HS-27A (cell line): ENCODE measurements at regions not wholly inside any gene's neighbourhood (a gene's known extent, or its start where the extent isn't known, plus 50 kb on each side); places are given as distances from the start of the nearest gene placed in this dataset.
A peak's percentile ranks its signal among the peaks of the same experiment; 100 is the strongest.
"Not testable (repeated sequence)": the region's sequence is repeated elsewhere in the genome, so short reads cannot be mapped to it uniquely, and the experiment has no call there.

ENCODE experiments used
- DNase-seq: peaks from one replicate; pipeline ENCODE4 v3.0.0-alpha.2; 2012; ENCODE audit warnings: low read depth, missing footprints

DNA sequence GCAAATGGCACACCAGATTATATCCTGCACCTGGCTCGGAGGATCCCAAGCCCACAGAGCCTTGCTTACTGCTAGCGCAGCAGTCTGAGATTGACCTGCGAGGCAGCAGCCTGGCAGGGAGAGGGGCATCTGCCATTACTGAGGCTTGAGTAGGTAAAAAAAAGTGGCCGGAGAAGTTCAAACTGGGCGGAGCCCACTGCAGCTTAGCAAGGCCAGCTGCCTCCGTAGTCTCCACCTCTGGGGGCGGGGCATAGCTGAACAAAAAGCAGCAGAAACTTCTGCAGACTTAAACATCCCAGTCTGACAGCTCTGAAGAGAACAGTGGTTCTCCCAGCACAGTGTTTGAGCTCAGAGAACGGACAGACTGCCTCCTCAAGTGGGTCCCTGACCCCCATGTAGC, 85.4 kb upstream of the TMEM170B start:
- not testable (repeated sequence) for DNase-seq

DNA sequence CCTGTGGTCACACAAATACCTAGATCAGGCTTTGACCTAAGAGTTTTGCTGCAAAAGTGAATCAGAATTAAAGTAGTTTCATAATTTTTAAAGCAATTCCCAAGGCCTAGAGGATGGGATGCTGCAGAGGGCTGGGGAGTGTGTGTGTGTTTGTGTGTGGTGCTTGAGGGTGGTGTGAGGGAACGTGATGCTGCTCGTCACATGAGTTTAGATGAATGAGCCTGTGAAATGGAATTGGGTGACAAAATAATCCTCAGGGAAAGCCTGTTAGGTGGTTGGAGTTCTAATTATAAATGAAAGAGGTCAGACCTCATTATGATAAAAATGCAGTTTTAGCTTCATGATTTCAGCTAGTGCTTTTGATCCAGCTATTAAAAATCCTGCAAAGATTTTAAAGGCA, 87.5 kb upstream of the TMEM170B start:
- no peak for DNase-seq

DNA sequence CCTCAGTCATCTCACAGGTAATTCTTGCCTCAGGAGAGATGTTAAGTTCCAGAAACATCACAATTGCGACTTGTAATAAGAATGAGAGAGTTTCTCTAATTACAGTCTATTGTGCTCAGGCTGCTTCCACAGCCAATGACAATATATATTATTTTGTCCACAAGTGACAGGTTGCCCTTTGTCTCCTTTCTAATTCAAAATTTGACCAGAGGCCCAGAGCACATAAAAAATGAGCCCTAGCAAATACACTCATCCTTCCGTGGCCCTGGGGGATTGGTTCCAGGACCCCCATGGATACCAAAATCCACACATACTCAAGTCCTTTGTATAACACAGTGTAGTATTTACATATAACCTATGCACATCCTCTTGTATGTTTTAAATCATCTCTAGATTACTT, 88.1 kb upstream of the TMEM170B start:
- DNase-seq = no peak

DNA sequence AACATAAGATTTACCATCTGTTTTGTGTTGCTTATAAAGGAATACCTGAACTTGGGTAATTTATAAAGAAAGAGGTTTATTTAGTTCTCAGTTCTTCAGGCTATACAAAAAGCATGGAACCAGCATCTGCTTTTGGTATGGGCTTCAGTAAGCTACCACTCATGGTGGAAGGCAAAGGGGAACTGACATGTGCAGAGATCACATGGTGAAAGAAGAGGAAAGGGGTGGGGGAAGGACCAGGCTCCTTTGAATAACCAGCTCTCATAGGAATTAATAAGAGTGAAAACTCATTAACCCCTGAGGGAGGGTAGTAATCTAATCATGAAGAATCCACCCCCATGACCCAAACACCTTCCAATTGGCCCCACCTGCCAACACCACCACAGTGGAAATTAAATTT, 89.5 kb upstream of the TMEM170B start:
- DNase-seq = no peak

DNA sequence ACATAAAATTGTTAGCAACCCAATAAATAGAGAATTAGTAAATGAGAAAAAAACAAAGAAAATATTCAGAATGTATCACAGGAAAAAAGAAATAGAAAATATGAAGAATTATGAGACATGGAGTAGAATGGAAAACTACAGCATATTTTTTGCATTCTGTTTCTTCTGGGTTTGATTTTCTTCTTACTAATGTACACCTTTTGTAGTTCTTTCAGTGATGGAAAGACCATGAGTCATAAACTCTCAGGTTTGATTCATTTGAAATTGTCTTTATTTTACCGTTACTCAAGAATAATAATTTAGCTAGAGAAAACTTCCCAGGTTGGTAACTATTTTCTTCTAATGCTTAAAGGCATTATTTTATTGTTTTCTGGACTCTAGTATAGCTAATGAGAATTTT, 90.3 kb upstream of the TMEM170B start:
- DNase-seq = no peak

DNA sequence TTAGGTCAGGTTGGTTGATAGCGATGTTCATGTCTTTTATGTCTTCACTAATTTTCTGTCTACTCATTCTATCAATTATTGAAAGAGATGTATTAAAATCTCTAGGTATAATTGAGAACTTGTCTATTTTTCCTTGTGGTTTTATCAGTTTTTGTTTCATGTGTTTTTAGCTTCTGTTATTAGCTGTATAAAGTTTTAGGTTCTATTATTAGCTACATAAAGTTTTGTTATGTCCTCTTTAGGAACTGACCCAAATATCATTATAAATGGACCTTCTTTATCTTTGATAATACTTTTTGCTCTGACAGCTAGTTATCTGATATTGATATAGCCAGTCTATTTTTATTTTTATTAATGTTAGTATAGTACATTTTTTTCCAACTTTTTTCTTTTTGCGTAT, 92.4 kb upstream of the TMEM170B start:
- no peak for DNase-seq

DNA sequence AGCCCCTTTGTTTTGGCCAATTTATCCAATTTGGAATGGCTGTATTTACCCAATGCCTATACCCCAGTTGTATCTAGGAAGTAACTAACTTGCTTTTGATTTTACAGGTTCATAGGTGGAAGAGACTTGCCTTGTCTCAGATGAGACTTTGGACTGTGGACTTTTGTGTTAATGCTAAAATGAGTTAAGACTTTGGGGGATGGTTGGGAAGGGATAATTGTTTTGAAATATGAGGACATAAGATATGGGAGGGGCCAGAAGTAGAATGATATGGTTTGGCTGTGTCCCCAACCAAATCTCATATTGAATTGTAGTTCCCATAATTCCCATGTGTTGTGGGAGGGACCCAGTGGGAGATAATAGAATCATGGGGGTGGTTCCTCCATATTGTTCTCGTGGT, 94.4 kb upstream of the TMEM170B start:
- not testable (repeated sequence) for DNase-seq

DNA sequence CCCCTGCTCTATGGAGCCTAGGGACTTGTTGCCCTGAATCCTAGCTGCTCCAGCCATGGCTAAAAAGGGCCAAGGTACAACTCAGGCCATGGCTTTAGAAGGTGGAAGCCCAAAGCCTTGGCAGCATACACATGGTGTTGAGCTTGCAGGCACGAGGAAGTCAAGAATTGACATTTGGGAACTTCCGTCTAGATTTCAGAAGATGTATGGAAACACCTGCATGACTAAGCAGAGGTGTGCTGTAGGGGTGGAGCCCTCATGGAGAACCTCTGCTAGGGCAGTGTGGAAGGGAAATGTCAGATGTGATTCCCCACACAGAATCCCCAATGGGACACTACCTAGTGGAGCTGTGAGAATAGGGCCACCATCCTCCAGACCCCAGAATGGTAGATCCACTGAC, 95.1 kb upstream of the TMEM170B start:
- DNase-seq = no peak

DNA sequence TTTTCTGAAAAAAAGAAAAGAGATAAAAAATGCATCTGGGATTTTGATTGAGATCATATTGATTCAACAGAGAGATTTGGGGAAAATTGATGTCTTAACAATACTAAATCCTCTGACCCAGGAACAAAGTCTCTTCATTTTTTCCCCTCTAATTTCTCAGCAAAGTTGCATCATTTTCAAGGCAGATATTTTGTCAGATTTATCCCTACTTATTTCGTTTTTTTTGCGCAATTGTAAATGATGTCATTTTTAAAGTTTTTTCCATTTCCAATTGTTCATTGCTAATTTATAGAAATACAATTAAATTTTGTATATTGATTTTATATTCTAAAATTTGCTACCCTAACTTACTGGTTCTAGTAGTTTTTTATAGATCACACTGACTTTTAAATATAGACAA, 97.7 kb upstream of the TMEM170B start:
- DNase-seq = no peak

DNA sequence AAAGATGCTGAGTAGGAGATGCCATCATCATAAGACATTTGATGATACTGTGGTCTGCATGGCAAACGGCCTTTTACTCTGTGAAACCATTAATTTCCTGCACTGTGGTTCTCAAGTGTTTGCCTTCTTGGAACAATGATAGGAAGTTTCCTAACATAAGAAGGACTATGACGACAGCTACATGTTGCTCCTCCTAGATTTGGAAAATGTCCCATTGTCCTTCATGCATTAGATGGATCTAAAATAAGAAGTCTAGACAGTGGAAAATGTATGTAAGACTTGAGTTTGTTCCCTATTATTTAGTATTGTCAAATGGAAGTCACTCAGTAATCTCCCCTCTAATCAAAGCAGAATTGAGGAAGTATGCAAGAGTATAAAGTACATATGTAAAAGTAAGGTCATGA, 98.5 kb upstream of the TMEM170B start:
- DNase-seq = no peak

DNA sequence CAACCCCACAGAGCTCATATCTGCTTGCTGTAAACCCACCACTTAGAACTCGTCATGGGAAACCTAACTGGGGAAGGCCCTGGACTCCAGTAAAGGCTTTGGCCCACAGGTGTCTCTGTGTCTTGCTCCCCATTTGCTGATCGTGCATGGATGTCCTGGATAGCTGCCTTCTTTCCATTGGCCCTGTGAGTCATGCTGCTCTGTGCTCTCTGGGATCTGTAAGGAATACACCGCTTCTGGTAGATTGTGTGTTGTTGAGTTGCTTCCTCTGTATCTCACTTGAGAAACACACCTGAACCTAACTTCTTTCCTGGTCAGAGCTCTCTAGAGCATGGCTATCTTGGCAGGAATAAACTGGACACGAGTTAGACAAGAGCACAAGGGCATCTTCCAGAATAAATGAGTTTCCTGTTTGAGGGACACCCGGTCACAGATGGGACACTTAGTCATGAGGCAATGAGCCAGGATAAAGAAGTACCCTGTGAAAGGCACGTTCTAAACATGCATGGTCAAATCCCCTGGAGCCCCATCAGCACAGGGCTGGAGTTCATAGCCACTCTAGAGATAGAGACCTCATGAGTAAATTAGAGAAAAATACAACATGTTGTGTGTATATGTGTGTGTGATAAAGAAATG, 99.6 kb upstream of the TMEM170B start:
- DNase-seq = no peak

DNA sequence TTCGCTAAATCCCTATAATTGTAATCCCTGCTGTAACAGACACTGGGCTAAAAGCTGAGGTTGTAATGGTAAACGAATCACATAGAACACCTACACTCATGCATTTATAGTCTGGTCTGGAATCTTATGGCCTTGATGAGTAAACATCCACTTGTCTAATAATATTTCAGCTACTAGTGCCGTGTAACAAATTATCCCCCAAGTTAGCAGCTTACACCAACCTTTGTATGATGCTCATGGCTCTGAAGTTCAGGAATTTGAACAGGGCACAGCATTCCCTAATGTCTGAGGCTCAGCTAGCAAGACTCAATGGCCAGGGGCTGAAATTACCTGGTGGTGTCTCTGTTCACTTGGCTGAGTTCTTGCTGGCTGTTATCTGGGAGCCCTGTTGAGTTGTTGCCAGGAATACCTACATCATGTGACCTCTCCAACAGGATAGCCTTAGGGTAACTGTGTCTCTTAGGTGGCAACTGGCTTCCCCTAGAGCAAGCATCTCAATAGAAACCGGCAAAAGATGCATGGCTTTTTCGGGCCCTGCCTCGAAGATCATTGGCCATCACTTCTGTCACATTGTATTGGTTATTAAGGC, 100.9 kb upstream of the TMEM170B start:
- DNase-seq = no peak

DNA sequence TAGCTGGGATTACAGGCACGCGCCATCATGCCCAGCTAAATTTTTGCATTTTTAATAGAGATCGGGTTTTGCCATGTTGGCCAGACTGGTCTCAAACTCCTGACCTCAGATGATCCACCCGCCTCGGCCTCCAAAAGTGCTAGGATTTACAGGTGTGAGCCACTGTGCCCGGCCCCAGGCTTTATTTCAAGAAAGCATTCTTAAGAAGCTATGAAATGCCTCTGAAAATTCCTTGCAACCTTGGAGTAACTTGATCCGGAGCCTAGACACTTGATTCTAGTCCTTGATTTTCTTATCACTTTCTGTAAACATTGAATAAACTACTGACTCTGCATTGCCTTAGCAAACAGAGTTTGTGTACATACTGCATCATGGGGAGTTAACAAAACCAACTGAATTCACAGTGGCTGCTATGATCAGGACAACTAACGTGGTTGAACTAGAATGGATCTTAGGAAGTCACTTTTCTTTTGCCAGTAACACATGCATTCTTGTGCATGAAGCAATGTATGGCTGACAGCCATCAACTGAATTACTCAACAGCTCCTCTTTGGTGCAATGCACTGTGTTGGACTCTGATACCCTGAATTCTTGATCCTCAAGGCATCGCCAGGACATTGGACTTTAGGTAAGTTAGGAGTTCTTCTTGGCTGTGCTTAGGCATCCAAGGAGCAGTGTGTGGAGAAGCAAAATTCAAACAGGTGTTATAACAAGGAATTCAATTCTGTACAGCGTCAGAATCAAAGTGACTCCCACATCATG, 102.8 kb upstream of the TMEM170B start:
- DNase-seq = peak; percentile 73

DNA sequence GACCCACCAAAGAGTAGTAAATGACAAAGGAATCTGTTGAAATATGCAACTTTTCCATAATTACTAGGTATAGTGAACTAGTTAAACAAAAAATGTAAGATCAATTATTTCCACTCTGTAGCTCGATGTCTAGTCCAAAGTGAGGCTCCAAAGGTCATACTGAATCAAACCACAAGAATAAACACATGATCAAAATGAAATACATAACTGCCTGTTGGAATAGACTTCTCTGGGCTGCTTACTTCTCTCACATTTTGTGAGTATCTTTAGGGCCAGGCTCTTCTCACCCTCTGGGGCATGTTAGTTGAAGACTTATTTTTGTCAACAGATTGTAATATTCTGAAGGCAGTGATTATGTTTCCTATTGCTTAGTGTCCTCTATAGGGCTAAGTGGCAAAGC, 103.7 kb upstream of the TMEM170B start:
- no peak for DNase-seq

DNA sequence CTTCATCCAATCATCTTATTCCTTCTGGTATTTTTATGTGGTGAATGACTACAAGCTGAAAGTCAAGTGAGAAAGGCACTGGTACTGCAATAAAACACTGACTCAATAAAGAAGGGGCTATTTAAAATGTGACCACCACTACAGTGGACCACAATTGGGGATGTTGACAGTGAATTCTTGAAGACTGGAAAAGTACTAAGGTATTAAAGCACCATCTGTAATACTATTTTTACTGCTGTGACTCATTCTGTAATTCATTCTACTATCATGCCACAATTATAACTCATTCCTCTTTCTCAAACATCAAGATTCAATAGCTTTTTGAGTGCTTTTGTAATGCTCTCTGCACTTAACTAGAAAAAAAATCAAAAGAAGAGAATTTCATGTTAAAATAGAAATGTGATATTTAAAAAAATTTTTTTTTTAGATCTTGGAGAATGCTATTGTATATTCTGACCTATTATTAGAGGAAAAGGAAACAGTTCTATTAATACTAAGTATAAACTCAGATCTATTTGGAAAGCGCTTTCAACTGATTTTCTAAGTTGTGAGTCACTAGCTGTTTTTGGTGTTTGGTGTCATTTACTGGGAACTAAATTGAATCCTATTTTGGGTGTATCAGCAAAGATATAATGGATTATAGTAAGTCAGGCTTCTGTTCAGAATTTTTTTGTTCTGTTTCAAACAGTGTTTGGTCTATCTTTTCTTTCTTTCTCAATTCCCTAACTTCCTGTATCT, 104.7 kb upstream of the TMEM170B start:
- DNase-seq = peak; percentile 87

DNA sequence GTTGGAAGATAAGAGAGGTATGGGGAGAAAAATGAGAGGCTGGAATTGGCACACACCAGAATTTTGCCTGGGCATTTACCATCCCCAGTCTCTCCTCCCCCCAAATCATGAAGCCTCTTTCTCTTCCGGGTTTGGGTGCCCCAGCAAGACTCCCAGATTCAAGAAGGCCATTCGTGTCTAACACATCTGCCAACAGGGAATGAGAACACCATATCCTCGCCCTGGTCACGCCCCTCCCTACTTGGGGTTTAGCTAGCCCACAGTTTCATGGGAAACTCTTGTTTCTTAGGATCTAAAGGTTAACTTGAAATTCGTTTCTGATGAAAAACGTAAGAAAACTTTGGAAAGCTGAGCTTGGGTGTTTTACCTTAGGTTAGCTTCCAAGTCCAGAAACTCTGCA, 105.5 kb upstream of the TMEM170B start:
- no peak for DNase-seq

DNA sequence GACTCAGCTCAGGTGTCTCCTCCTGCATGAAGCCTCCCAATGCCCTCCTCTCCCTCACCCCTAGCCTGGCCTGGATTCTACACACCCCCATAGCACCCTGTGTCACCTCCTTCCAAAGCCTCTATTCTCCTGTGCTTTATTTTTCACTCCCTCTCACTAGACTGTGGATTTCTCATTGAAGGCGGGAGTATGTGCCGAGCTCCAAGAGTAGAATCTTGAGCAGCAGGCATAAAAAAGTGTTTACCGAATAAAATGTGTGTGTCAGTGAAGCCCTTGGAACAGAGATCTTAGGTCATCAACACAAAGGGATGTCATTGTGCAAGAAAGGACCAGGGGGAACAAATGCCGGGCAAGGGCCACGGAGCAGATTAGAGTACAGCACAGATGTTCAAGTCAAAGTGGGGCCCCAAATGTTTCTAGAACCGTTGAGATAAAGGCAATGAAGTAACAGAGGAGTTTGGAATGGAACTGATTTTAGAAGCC, 106.1 kb upstream of the TMEM170B start:
- no peak for DNase-seq

DNA sequence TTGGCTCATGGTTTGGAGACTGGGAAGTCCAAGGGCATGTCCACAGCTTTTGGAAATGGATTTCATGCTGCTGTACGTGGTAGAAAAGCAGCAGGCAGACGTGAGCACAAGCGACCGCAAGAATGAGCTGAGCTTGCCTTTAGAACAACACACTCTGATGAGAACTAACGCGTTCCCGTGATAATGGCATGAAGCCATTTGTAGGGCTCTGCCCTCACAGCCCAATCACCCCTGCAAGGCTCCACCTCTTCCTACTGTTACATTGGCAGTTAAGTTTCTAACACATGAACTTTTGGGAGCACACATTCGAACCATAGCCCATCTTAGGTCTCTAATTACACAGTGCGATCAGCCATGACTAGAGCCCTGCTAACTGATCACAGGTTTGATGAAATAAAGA, 107.5 kb upstream of the TMEM170B start:
- DNase-seq = no peak

DNA sequence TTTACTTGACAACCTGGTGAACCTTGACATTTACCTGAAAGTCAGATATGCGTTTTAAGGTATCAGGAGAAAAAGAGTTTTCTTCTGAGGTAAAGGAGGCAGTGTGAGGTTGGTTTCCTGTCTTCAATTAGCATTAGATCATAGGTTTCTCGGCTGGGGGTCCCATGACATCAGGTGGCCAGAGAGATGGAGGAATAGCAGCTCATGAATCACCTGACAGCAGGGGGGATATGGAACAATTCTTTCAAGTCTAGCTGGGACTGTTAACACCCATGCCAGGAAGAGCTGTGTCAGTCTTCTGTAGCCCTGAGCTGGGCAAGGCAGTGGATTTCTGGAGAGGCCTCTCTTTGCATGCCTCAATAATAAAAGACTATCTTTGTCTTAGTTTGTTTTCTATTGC, 108.0 kb upstream of the TMEM170B start:
- no peak for DNase-seq

DNA sequence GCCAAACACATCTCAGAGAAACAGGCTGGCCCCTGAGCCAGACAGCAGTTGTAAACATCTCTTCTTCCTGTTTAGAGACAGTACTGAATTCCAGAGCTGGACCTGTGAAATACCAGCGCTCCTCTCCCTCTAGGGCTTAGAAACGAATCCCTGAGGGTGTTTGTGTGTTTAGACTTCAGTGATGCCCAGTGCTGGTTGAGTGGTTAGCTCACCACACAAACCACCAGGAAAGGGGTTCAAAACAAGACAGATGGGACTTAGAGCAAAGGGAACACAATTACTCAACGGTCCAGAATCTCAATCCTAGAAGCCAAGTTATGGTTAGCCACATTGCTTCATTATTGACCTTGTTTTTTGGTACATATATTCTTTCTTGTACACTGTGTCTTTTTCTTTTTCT, 108.7 kb upstream of the TMEM170B start:
- DNase-seq = no peak

DNA sequence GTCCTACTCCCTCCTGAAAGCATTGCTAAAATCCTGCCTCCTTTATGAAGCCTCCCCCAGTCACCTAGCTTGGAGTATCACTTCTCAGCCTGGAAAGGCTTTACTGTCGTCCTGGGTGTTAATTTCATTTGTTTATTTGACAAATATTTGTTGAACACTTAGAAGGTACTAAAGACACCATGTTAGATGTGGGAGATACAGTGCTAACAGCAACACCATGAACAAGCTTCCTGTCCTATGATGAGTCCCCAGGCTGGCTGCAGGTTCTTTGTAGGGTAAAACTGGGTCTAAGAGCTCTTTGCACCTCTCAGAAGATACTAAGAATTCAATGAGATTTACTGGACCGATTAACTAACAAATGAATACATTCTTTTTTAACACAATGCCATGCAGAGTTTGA, 109.2 kb upstream of the TMEM170B start:
- DNase-seq = no peak

DNA sequence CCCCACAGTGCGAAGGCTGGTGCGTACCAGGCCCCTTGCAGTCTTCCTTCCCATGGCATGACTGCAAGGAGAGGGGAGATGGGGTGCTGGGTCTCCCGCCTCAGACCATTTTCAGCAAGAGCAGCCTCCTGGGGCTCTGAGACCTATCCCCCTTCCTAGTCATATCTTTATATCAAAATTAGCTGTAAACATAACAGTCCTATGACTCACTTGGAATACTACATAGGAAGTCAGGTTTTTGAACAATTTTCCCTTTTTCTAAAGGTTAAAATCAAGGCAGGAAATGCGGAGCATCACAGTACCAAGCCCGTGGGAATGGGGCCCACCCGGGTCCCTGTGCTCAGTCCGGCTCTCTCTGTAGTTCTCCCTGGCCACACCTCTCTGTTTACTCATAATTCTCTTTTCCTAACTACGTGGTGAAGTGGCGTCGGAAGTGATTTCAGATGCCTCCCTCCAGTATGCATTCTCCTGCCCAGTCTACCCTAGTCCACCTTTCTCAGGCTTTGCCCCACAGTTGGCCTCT, 109.8 kb upstream of the TMEM170B start:
- DNase-seq = no peak
